T47D (cell line): ENCODE measurements at regions not wholly inside any gene's neighbourhood (a gene's known extent, or its start where the extent isn't known, plus 50 kb on each side); places are given as distances from the start of the nearest gene placed in this dataset.

ENCODE experiments used
- DNase-seq, 2 experiments: peaks; one replicate each; pipeline versions ENCODE4 v3.0.0 to v3.0.0-alpha.2; 2011 to 2012; ENCODE audit warnings: low read depth in 1 of 2, low spot score in 1 of 2
- JUND ChIP-seq: IDR thresholded peaks from 2 replicates; pipeline ENCODE4 v1.6.1; 2012; ENCODE audit warnings: low read depth
- in situ Hi-C: cut with HindIII; loops from 2 replicates; pipeline ENCODE4 v1.10.0; 2016; ENCODE audit warnings: low sequenced_read_pairs, low pct_unique_long_range_greater_than_20kb

GRCh38 chr18:26652501-26652900 lies 104.1 kb upstream of the KCTD1 start:
- TF ChIP-seq JUND: no peak
- in situ Hi-C loops: no loop called here
- DNase-seq: no peak

DNA sequence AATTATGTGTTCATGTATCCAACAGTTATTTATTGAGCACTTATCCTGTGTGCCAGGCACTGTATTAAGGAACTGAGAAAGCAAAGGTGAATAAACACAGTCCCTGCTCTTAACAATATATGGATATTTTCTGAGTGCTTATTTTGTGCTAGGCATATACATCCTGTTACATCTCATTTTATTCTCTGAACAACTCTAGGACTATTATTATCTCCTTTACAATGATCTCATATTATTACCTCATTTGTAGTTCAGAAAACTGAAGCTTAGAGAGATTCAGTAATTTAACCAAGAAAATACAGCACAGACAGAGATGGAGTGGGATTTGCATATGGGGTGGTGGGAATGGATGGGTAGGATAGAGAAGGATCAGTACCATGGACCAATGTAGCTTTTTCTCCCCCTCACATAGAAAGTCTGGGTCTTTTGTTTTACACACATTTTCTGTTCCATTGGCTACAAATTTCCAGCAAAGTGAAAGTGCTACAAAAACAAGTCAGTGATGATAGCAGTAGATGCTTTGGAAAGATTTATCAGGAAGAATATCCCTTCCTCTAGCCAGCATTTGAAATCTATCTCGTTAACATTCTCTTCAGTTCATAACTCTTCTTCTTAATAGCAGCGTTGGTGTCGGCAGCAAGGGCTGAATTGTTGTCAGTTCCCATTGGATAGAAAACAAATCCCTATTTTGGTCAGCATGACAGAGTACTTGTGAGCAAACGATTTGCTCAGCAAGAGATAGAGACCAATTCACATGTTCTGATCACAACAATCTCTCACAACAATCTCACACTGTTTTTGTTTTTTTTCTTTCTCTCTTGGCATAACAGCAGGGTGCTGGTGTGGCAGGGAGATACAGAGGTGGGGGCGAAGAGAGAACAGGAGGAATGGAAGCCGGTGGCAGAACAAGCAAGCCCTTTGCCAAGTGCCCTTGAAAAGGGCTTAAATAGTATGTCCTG lies 102.2 kb upstream of the KCTD1 start:
- no peak for DNase-seq
- in situ Hi-C loops: no loop called here
- no peak for TF ChIP-seq JUND

DNA sequence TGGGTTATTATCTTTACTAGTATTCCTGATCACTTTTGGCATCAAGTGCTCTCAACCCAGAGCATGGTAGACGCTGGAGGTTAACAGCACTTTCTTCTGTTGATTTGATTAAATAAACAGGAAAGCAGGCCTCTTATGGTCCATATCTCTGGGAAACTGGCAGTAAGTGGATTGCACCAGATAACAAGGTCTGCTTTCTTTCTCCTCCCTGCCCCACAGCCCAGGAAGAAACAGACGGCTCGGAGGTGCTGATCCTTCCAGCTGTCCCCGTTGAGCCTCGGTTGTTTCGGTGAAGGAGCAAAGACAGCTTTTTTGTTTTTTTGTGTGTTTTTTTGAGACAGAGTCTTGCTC lies 100.8 kb upstream of the KCTD1 start:
- no peak for TF ChIP-seq JUND
- no peak for DNase-seq
- in situ Hi-C loops: no loop called here

GRCh38 chr18:26648509-26649192 lies 100.3 kb upstream of the KCTD1 start:
- in situ Hi-C loops: no loop called here
- no peak for TF ChIP-seq JUND
- DNase-seq: no peak

DNA sequence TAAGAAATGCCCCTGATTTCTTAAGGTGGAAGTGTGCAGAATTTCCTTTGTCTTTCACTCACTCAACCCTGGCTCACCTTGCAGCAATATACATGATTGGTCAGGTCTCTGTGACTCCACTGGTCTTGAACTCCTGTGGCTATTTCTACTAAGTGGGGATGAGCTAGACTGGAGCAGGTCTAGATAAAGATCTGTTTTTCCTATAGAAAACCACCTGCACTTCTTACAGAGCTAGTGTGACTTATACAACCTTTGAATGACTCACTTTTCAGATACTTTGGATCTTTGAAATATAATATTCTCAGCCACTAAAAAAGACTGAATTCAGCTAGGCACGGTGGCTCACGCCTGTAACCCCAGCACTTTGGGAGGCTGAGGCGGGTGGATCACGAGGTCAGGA lies 98.5 kb upstream of the KCTD1 start:
- in situ Hi-C loops: no loop called here
- no peak for DNase-seq
- TF ChIP-seq JUND: no peak

- no peak for TF ChIP-seq JUND
- DNase-seq: no peak
- in situ Hi-C loops: no loop called here
These were observed 94.3 kb upstream of the KCTD1 start for GRCh38 chr18:26642440-26643348.

GRCh38 chr18:26640541-26640940 lies 92.2 kb upstream of the KCTD1 start:
- in situ Hi-C loops: no loop called here
- TF ChIP-seq JUND: no peak
- DNase-seq: no peak

- DNase-seq: no peak
- TF ChIP-seq JUND: no peak
- in situ Hi-C loops: no loop called here
These were observed 90.8 kb upstream of the KCTD1 start for GRCh38 chr18:26639149-26639548.

DNA sequence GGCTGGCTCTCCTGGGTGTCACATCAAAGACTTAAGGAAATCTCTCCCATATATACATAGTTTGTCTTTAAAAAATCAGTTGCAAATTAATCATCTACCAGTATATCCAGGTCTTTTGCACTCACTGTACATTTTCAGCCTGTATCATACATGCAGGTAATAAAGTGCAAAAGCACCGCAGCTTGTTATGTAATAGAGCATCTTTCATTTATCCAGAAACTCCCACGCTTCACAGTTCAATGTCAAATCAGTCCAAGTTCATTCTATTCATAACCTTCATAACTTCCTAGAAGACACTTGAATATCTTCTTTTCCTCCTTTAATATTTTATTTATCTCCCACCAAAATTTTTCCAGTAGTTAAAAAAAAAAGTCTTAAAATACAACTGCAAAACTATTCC lies 89.6 kb upstream of the KCTD1 start:
- in situ Hi-C loops: no loop called here
- no peak for DNase-seq
- no peak for TF ChIP-seq JUND

GRCh38 chr18:26637324-26637723 lies 89.0 kb upstream of the KCTD1 start:
- in situ Hi-C loops: no loop called here
- TF ChIP-seq JUND: no peak

GRCh38 chr18:26635466-26635865 lies 87.1 kb upstream of the KCTD1 start:
- in situ Hi-C loops: no loop called here
- TF ChIP-seq JUND: no peak
- DNase-seq: no peak

More at GRCh38 chr18:26637324-26637723, 89.0 kb upstream of the KCTD1 start:
- DNase-seq: no peak

DNA sequence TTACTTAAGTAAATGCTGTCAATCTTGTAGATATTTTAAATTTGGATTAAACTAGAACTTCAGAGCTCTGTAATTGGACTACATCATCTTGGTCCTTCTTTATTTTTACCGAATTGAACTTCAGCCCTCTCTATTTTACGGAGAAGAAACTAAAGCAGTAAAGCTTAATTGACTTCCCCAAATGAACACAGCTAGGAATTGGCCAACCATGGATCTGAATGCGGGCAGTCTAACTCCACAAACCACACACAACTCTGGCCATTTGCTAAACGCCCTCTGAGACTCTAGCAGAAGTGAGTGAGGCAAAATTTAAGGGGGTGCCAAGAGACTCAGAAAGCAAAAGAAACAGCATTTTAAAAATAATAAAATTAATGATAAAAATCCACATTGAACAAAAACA lies 86.3 kb upstream of the KCTD1 start:
- no peak for DNase-seq
- TF ChIP-seq JUND: no peak
- in situ Hi-C loops: no loop called here
